ENCODE measurements at regions not wholly inside any gene's neighbourhood (a gene's known extent, or its start where the extent isn't known, plus 50 kb on each side); places are given as distances from the start of the nearest gene placed in this dataset.

- no peak overlapping the region for H3K4me3 ChIP-seq (ENCODE audit: low read length)
- no peak for DNase-seq (ENCODE audit: low read depth)
- TF ChIP-seq, protein P1, sequence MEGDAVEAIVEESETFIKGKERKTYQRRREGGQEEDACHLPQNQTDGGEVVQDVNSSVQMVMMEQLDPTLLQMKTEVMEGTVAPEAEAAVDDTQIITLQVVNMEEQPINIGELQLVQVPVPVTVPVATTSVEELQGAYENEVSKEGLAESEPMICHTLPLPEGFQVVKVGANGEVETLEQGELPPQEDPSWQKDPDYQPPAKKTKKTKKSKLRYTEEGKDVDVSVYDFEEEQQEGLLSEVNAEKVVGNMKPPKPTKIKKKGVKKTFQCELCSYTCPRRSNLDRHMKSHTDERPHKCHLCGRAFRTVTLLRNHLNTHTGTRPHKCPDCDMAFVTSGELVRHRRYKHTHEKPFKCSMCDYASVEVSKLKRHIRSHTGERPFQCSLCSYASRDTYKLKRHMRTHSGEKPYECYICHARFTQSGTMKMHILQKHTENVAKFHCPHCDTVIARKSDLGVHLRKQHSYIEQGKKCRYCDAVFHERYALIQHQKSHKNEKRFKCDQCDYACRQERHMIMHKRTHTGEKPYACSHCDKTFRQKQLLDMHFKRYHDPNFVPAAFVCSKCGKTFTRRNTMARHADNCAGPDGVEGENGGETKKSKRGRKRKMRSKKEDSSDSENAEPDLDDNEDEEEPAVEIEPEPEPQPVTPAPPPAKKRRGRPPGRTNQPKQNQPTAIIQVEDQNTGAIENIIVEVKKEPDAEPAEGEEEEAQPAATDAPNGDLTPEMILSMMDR (IDR thresholded peaks at IDR 0.05; ENCODE audit: insufficient read depth, low read depth, low read length, missing control alignments): no peak
Measured at GRCh38 chr2:76073992-76074604, 363.4 kb upstream of the GCFC2 start.

DNA sequence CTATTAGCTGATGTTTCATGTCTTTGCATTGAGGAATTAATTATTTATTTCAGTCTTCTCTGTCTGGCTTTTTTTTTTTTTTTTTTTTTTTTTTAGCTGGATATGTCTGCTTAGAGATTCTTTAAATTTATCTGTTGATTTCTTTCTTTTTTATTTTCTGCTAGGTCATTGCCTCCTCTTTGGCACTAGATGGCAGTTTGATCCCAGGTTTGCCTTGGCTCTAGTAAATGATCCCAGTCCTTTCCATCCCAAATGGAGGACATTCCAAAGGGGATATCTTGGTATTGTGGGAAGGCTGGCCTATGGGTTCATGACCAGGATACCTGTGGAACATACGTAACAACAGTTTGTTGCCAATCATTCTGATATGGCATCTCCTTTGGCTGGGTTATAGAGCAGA is 339.5 kb upstream of the GCFC2 start:
- H3K4me3 ChIP-seq (ENCODE audit: low read length): no peak overlapping the region
- TF ChIP-seq, protein P1 (IDR thresholded peaks at IDR 0.05; ENCODE audit: insufficient read depth, low read depth, low read length, missing control alignments): no peak
- DNase-seq (ENCODE audit: low read depth): peak; percentile 0

- DNase-seq (ENCODE audit: low read depth): no peak
- H3K4me3 ChIP-seq (ENCODE audit: low read length): no peak overlapping the region
- TF ChIP-seq, protein P1 (IDR thresholded peaks at IDR 0.05; ENCODE audit: insufficient read depth, low read depth, low read length, missing control alignments): no peak
Measured at GRCh38 chr2:76044701-76045100, 334.0 kb upstream of the GCFC2 start.

- no peak for DNase-seq (ENCODE audit: low read depth)
- TF ChIP-seq, protein P1 (IDR thresholded peaks at IDR 0.05; ENCODE audit: insufficient read depth, low read depth, low read length, missing control alignments): no peak
- H3K4me3 ChIP-seq (ENCODE audit: low read length): no peak overlapping the region
Measured at GRCh38 chr2:76039505-76039904, 328.8 kb upstream of the GCFC2 start.

DNA sequence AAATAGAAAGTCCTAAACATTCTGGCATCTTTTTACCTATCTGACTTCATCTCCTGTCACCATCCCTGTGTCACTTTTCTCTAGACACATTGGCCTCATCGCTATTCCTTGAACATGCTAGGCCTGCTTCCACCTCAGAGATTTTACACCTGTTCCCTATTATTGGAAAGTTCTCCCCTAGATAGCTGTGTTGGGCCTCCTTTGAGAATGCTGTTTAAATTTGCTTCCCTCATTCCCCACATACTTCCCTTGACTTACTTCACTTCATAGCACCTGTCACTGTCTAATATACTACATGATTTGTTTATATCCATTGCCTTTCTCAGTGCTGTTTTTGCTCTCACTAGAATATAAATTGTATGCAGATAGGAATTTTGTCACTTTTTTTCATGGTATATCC is 317.0 kb upstream of the GCFC2 start:
- TF ChIP-seq, protein P1 (IDR thresholded peaks at IDR 0.05; ENCODE audit: insufficient read depth, low read depth, low read length, missing control alignments): no peak
- DNase-seq (ENCODE audit: low read depth): no peak
- no peak overlapping the region for H3K4me3 ChIP-seq (ENCODE audit: low read length)

GRCh38 chr2:76019128-76019527 is 308.4 kb upstream of the GCFC2 start:
- TF ChIP-seq, protein P1 (IDR thresholded peaks at IDR 0.05; ENCODE audit: insufficient read depth, low read depth, low read length, missing control alignments): no peak
- peak; percentile 33 for DNase-seq (ENCODE audit: low read depth)
- H3K4me3 ChIP-seq (ENCODE audit: low read length): no peak overlapping the region

DNA sequence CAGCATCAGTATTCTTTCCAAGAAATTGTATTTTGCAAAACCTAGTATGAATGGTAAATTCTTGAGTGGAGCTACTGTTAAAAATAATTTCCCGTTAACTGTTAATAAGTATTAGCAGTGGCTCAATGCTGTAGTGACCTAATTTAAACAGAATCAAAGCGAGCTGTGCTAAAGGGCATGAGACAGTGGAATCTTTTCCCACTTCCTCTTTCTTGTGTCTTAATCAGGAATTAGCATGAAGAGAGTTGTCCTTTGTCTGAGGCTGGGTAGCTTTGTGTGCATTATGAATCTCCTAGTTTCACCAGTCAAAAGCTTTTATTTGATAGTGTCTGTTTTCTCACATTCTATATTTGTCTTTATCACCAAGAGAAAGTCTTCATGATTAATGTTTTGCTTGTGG is 298.8 kb upstream of the GCFC2 start:
- no peak for DNase-seq (ENCODE audit: low read depth)
- no peak overlapping the region for H3K4me3 ChIP-seq (ENCODE audit: low read length)
- TF ChIP-seq, protein P1 (IDR thresholded peaks at IDR 0.05; ENCODE audit: insufficient read depth, low read depth, low read length, missing control alignments): no peak

All from epithelial cell of esophagus (primary cell).